SK-N-SH treated with all-trans-retinoic acid at 6 μM for 48 hours (cell line): ENCODE measurements at regions not wholly inside any gene's neighbourhood (a gene's known extent, or its start where the extent isn't known, plus 50 kb on each side); places are given as distances from the start of the nearest gene placed in this dataset.

ENCODE experiments used
- ATAC-seq: fragments of 200-7000 bp; cut with Tn5 transposase; 3 replicates; pipeline ENCODE4 v1.9.1; 2020; ENCODE audit warnings: mild to moderate bottlenecking, moderate library complexity
- ARNTL ChIP-seq: fragments of 450-650 bp; formaldehyde crosslinking; IDR thresholded peaks from 2 replicates; pipeline ENCODE4 v1.5.0; 2020; ENCODE audit warnings: low read depth, mild to moderate bottlenecking, moderate library complexity, borderline replicate concordance
- CSDC2 ChIP-seq: fragments of 250-450 bp; sonication (Bioruptor Pico); IDR thresholded peaks from 2 replicates; pipeline ENCODE4 v1.5.0; 2020; ENCODE audit warnings: mild to moderate bottlenecking, moderate library complexity
- ESRRG ChIP-seq: fragments of 250-450 bp; sonication (Bioruptor Pico); IDR thresholded peaks from 2 replicates; pipeline ENCODE4 v1.6.1; 2021; ENCODE audit warnings: mild to moderate bottlenecking
- GLIS3 ChIP-seq: fragments of 250-450 bp; sonication (Bioruptor Pico); IDR thresholded peaks from 2 replicates; pipeline ENCODE4 v1.5.0; 2020; ENCODE audit warnings: mild to moderate bottlenecking, moderate library complexity
- ISL1 ChIP-seq: fragments of 250-450 bp; sonication (Bioruptor Pico); IDR thresholded peaks from 2 replicates; pipeline ENCODE4 v2.1.2; 2022; ENCODE audit warnings: mild to moderate bottlenecking, moderate library complexity
- OSR1 ChIP-seq: fragments of 250-450 bp; sonication (Bioruptor Pico); IDR thresholded peaks from 2 replicates; pipeline ENCODE4 v1.8.0; 2022; ENCODE audit warnings: moderate library complexity, mild to moderate bottlenecking, inconsistent platforms
- PPARA ChIP-seq: fragments of 250-450 bp; sonication (Bioruptor Pico); IDR thresholded peaks from 2 replicates; pipeline ENCODE4 v1.5.0; 2020; ENCODE audit warnings: mild to moderate bottlenecking, borderline replicate concordance
- RARB ChIP-seq: fragments of 250-450 bp; sonication (Bioruptor Pico); IDR thresholded peaks from 2 replicates; pipeline ENCODE4 v1.8.0; 2021; ENCODE audit warnings: mild to moderate bottlenecking, moderate library complexity
- SNAI2 ChIP-seq: fragments of 250-450 bp; sonication (Bioruptor Pico); IDR thresholded peaks from 2 replicates; pipeline ENCODE4 v1.5.0; 2020; ENCODE audit warnings: mild to moderate bottlenecking, moderate library complexity
- TOX ChIP-seq: fragments of 250-450 bp; sonication (Bioruptor Pico); IDR thresholded peaks from 2 replicates; pipeline ENCODE4 v1.8.0; 2021; ENCODE audit warnings: mild to moderate bottlenecking, moderate library complexity, borderline replicate concordance
- TSHZ2 ChIP-seq: fragments of 250-450 bp; sonication (Bioruptor Pico); IDR thresholded peaks from 2 replicates; pipeline ENCODE4 v1.5.0; 2020; ENCODE audit warnings: mild to moderate bottlenecking, moderate library complexity
- ZC3H10 ChIP-seq: fragments of 250-450 bp; sonication (Bioruptor Pico); IDR thresholded peaks from 2 replicates; pipeline ENCODE4 v1.5.1; 2021; ENCODE audit warnings: mild to moderate bottlenecking, moderate library complexity
- ZFP3 ChIP-seq: fragments of 250-450 bp; sonication (Bioruptor Pico); IDR thresholded peaks from 2 replicates; pipeline ENCODE4 v1.5.0; 2020; ENCODE audit warnings: mild to moderate bottlenecking, moderate library complexity
- ZFP30 ChIP-seq: fragments of 450-650 bp; formaldehyde crosslinking; IDR thresholded peaks from 2 replicates; pipeline ENCODE4 v1.5.0; 2022; ENCODE audit warnings: mild to moderate bottlenecking, moderate library complexity
- ZNF565 ChIP-seq: fragments of 450-650 bp; formaldehyde crosslinking; conservative IDR thresholded peaks from 2 replicates; pipeline ENCODE4 v1.5.0; 2020; ENCODE audit warnings: low read depth, mild to moderate bottlenecking, moderate library complexity
- ZNF70 ChIP-seq: fragments of 450-650 bp; formaldehyde crosslinking; IDR thresholded peaks from 2 replicates; pipeline ENCODE4 v1.5.0; 2020; ENCODE audit warnings: mild to moderate bottlenecking, moderate library complexity
- ZNF8 ChIP-seq: fragments of 450-650 bp; formaldehyde crosslinking; IDR thresholded peaks from 2 replicates; pipeline ENCODE4 v1.5.0; 2020; ENCODE audit warnings: mild to moderate bottlenecking, moderate library complexity
- TF ChIP-seq, protein P1 (sequence below): fragments of 250-450 bp; sonication (Bioruptor Pico); IDR thresholded peaks from 2 replicates; pipeline ENCODE4 v1.5.1; 2020; ENCODE audit warnings: low read depth, mild to moderate bottlenecking, moderate library complexity
- TF ChIP-seq, protein P2 (sequence below): fragments of 250-450 bp; sonication (Bioruptor Pico); IDR thresholded peaks from 2 replicates; pipeline ENCODE4 v1.8.0; 2020; ENCODE audit warnings: mild to moderate bottlenecking, moderate library complexity, borderline replicate concordance
- TF ChIP-seq, protein P3 (sequence below): fragments of 250-450 bp; sonication (Bioruptor Pico); IDR thresholded peaks from 2 replicates; pipeline ENCODE4 v1.5.1; 2021; ENCODE audit warnings: mild to moderate bottlenecking, moderate library complexity
- TF ChIP-seq, protein P4 (sequence below): fragments of 250-450 bp; sonication (Bioruptor Pico); IDR thresholded peaks from 2 replicates; pipeline ENCODE4 v1.8.0; 2021; ENCODE audit warnings: low read depth, mild to moderate bottlenecking, moderate library complexity, borderline replicate concordance

- TF ChIP-seq ZNF70 (CRISPR knock-in tag) (no peak), ZNF565 (CRISPR knock-in tag) (no peak), ESRRG (CRISPR knock-in tag) (no peak), ZFP30 (no peak)
- TF ChIP-seq, protein P1, sequence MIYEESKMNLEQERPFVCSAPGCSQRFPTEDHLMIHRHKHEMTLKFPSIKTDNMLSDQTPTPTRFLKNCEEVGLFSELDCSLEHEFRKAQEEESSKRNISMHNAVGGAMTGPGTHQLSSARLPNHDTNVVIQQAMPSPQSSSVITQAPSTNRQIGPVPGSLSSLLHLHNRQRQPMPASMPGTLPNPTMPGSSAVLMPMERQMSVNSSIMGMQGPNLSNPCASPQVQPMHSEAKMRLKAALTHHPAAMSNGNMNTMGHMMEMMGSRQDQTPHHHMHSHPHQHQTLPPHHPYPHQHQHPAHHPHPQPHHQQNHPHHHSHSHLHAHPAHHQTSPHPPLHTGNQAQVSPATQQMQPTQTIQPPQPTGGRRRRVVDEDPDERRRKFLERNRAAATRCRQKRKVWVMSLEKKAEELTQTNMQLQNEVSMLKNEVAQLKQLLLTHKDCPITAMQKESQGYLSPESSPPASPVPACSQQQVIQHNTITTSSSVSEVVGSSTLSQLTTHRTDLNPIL (CRISPR knock-in tag), result no peak
- TF ChIP-seq, protein P2, sequence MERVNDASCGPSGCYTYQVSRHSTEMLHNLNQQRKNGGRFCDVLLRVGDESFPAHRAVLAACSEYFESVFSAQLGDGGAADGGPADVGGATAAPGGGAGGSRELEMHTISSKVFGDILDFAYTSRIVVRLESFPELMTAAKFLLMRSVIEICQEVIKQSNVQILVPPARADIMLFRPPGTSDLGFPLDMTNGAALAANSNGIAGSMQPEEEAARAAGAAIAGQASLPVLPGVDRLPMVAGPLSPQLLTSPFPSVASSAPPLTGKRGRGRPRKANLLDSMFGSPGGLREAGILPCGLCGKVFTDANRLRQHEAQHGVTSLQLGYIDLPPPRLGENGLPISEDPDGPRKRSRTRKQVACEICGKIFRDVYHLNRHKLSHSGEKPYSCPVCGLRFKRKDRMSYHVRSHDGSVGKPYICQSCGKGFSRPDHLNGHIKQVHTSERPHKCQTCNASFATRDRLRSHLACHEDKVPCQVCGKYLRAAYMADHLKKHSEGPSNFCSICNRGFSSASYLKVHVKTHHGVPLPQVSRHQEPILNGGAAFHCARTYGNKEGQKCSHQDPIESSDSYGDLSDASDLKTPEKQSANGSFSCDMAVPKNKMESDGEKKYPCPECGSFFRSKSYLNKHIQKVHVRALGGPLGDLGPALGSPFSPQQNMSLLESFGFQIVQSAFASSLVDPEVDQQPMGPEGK (CRISPR knock-in tag), result no peak
Measured at GRCh38 chr13:39913928-39914327, 258.5 kb downstream of the COG6 start (continued).

DNA sequence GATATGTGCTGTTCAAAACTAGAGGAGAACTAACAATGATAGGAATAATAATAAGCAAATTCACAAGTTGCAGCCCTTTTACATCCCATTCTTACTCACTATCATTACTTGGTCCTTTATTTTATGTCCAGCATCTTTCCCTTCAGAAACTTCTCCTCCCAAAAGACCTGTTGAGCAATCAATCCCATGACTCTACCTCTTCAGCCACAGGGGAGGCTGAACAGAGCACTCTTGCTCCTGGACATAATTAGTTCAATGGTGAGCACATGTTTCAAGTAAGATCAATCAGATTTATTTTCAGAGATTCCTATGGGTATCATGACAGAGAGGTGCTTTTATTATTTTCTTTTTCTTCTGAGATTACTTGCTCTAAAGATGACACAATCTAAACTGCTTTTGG is 260.0 kb downstream of the COG6 start:
- ATAC-seq, result no peak
- no peak for TF ChIP-seq ISL1 (CRISPR knock-in tag)
- no peak for TF ChIP-seq SNAI2
- no peak for TF ChIP-seq ZNF565 (CRISPR knock-in tag)
- TF ChIP-seq TOX (CRISPR knock-in tag), result no peak
- TF ChIP-seq, protein P3, sequence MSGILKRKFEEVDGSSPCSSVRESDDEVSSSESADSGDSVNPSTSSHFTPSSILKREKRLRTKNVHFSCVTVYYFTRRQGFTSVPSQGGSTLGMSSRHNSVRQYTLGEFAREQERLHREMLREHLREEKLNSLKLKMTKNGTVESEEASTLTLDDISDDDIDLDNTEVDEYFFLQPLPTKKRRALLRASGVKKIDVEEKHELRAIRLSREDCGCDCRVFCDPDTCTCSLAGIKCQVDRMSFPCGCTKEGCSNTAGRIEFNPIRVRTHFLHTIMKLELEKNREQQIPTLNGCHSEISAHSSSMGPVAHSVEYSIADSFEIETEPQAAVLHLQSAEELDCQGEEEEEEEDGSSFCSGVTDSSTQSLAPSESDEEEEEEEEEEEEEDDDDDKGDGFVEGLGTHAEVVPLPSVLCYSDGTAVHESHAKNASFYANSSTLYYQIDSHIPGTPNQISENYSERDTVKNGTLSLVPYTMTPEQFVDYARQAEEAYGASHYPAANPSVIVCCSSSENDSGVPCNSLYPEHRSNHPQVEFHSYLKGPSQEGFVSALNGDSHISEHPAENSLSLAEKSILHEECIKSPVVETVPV (CRISPR knock-in tag), result no peak
- TF ChIP-seq, protein P4, sequence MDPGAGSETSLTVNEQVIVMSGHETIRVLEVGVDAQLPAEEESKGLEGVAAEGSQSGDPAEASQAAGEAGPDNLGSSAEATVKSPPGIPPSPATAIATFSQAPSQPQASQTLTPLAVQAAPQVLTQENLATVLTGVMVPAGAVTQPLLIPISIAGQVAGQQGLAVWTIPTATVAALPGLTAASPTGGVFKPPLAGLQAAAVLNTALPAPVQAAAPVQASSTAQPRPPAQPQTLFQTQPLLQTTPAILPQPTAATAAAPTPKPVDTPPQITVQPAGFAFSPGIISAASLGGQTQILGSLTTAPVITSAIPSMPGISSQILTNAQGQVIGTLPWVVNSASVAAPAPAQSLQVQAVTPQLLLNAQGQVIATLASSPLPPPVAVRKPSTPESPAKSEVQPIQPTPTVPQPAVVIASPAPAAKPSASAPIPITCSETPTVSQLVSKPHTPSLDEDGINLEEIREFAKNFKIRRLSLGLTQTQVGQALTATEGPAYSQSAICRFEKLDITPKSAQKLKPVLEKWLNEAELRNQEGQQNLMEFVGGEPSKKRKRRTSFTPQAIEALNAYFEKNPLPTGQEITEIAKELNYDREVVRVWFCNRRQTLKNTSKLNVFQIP (CRISPR knock-in tag), result no peak
- no peak for TF ChIP-seq ZFP30
- no peak for TF ChIP-seq ZNF8 (CRISPR knock-in tag)
- TF ChIP-seq ESRRG (CRISPR knock-in tag), result no peak
- no peak for TF ChIP-seq PPARA (CRISPR knock-in tag)
- TF ChIP-seq CSDC2 (CRISPR knock-in tag), result no peak
- TF ChIP-seq ARNTL (CRISPR knock-in tag), result no peak
- TF ChIP-seq GLIS3 (CRISPR knock-in tag), result no peak
- TF ChIP-seq ZC3H10 (CRISPR knock-in tag), result no peak

DNA sequence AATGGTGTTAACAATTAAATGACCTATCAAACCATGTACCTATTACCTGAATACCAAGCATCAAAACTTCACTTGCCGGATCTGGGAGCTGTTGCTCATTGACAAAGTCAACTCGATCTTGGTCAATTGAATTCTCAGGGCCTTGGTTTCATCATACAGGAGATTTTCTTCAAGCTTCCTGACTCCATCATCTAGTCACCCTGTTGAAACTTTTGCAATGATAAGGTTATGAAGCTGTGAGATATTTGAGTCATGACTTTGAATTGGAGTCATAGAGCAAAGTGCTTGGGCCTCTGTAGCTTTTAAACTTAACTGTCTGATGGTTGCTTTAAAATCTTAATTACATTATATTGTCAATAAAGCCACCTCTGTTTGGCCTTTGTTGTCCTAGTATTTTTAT is 260.9 kb downstream of the COG6 start:
- TF ChIP-seq TSHZ2 (CRISPR knock-in tag) (no peak), CSDC2 (CRISPR knock-in tag) (no peak), ZNF565 (CRISPR knock-in tag) (no peak), SNAI2 (no peak), GLIS3 (CRISPR knock-in tag) (no peak), PPARA (CRISPR knock-in tag) (no peak), ZFP3 (CRISPR knock-in tag) (no peak), RARB (CRISPR knock-in tag) (no peak), ZNF8 (CRISPR knock-in tag) (no peak), ZFP30 (no peak), ZNF70 (CRISPR knock-in tag) (no peak), OSR1 (no peak)
- TF ChIP-seq, protein P1 (CRISPR knock-in tag), result no peak
- TF ChIP-seq, protein P4 (CRISPR knock-in tag), result no peak
- TF ChIP-seq, protein P3 (CRISPR knock-in tag), result no peak
- TF ChIP-seq, protein P2 (CRISPR knock-in tag), result no peak
- no peak for ATAC-seq
